Right lobe of liver (tissue), 4 donors: ENCODE measurements at regions not wholly inside any gene's neighbourhood (a gene's known extent, or its start where the extent isn't known, plus 50 kb on each side); places are given as distances from the start of the nearest gene placed in this dataset.

ENCODE experiments used
- CTCF ChIP-seq, 4 donors: fragments of 200-600 bp in 3 of 4; fragments of 450-650 bp in 1 of 4; IDR thresholded peaks; one replicate each; pipeline versions ENCODE4 v1.5.1 to v1.8.0; 2016 to 2022; ENCODE audit warnings: antibody characterized with exemption in 4 of 4, mild to moderate bottlenecking in 2 of 4
- POLR2A ChIP-seq: fragments of 450-650 bp; IDR thresholded peaks from one replicate; pipeline ENCODE4 v1.6.1; 2017; ENCODE audit warnings: antibody characterized with exemption, mild to moderate bottlenecking
- donor health status: DM: no; HTN: no; CAD: no.
- donor health status: DM: no; HTN: no; CAD: no.
- donor health status: DM: no; HTN: yes; CAD: no.

GRCh38 chr20:60427516-60427915 is 469.3 kb downstream of the CDH26 start:
- TF ChIP-seq CTCF (IDR thresholded peaks at IDR 0.05) (no peak), POLR2A (no peak)
